Right lobe of liver (tissue), 6 donors: ENCODE measurements at regions not wholly inside any gene's neighbourhood (a gene's known extent, or its start where the extent isn't known, plus 50 kb on each side); places are given as distances from the start of the nearest gene placed in this dataset.

Experiments used
- ATAC-seq, 4 donors: fragments of 200-7000 bp; cut with Tn5 transposase; one replicate each; pipeline ENCODE4 v1.9.1; 2020; ENCODE audit warnings: mild to moderate bottlenecking in 4 of 4, moderate library complexity in 4 of 4
- DNase-seq, 3 donors: peaks; one replicate each; pipeline ENCODE4 v3.0.0-alpha.2; 2020
- H3K27ac ChIP-seq, 3 donors: fragments of 200-600 bp; one replicate each; pipeline ENCODE4 v1.8.0; 2022
- H3K27me3 ChIP-seq, 2 donors: fragments of 200-600 bp; one replicate each; pipeline ENCODE4 v1.8.0; 2022
- H3K36me3 ChIP-seq, 4 donors: fragments of 200-600 bp; sonication (generic) in 1 of 4; one replicate each; pipeline versions ENCODE4 v1.5.1 to v1.8.0; 2017 to 2022; ENCODE audit warnings: control low read depth in 1 of 4
- H3K4me1 ChIP-seq, 4 donors: fragments of 200-600 bp; sonication (generic) in 1 of 4; one replicate each; pipeline versions ENCODE4 v1.5.1 to v1.8.0; 2017 to 2022; ENCODE audit warnings: control low read depth in 1 of 4
- H3K4me3 ChIP-seq, 3 donors: fragments of 200-600 bp; one replicate each; pipeline ENCODE4 v1.8.0; 2022
- H3K9me3 ChIP-seq, 4 donors: fragments of 200-600 bp; sonication (generic) in 1 of 4; one replicate each; pipeline versions ENCODE4 v1.5.1 to v1.8.0; 2017 to 2022; ENCODE audit warnings: control low read depth in 1 of 4
- POLR2A ChIP-seq: fragments of 450-650 bp; IDR thresholded peaks from one replicate; pipeline ENCODE4 v1.6.1; 2017; ENCODE audit warnings: antibody characterized with exemption, mild to moderate bottlenecking
- WGBS: methylation state at CpG from one replicate; pipeline ENCODE4 v1.1.6; 2018; ENCODE audit warnings: low coverage, low lambda C conversion rate; ENCODE audit not compliant: insufficient coverage; ENCODE audit errors: missing lambda C conversion rate; 5-methylcytosine and 5-hydroxymethylcytosine counted together
- intact Hi-C, 2 donors: fragments of 100-400 bp; cut with DNase I; formaldehyde crosslinking; loops; one replicate each; pipeline versions ENCODE4 v1.11.2 to v1.14.1; 2022
- TF ChIP-seq, protein P1 (sequence below), 4 donors: fragments of 200-600 bp in 3 of 4; fragments of 450-650 bp in 1 of 4; IDR thresholded peaks; one replicate each; pipeline versions ENCODE4 v1.5.1 to v1.8.0; 2016 to 2022; ENCODE audit warnings: antibody characterized with exemption in 4 of 4, mild to moderate bottlenecking in 2 of 4
- donor health status: DM: no; HTN: yes; CAD: no.
- donor health status: DM: no; HTN: no; CAD: no.
- donor health status: DM: no; HTN: no; CAD: no.
- donor health status: DM: no; HTN: yes; CAD: no.
- donor health status: DM: no; HTN: yes; CAD: no.

DNA sequence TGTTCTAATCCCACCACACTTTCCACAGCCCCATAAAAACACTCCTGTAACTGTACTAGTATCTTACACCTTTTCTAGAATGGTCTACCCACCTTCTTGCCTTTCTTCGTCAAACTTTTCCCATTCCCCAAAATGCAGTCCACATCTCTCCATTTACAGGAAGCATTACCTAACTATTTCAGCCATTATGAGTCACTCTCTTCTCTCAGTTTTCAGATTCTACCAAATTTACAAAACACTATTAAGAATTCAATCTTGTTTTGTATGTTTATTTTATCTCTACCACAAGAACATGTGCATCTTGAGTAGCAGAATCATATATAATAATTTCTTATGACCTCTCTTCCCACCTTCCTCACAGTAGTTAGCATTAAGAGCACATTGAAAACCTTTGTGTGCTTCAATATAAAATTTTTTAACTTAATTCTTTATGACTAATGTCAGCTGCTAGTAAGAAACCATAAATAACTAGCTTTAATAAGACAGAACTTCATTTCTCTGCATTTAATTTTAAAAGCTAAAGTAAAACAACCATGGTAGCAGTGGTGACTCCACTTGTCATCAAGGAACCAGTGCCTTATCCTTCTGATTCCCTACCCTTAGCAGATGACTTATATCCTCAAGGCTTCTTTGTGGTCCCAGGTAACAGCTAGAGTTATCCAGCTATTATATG, 56.6 kb upstream of the MAP2 start:
- ATAC-seq (no peak), DNase-seq (no peak)
- H3K27me3 ChIP-seq, result no peaks in the 10 kb centered on the region
- no peaks in the 10 kb centered on the region for H3K4me1 ChIP-seq
- intact Hi-C loops, result no loop called here
- H3K9me3 ChIP-seq, result no peaks in the 10 kb centered on the region
- no peak for TF ChIP-seq POLR2A
- TF ChIP-seq, protein P1, sequence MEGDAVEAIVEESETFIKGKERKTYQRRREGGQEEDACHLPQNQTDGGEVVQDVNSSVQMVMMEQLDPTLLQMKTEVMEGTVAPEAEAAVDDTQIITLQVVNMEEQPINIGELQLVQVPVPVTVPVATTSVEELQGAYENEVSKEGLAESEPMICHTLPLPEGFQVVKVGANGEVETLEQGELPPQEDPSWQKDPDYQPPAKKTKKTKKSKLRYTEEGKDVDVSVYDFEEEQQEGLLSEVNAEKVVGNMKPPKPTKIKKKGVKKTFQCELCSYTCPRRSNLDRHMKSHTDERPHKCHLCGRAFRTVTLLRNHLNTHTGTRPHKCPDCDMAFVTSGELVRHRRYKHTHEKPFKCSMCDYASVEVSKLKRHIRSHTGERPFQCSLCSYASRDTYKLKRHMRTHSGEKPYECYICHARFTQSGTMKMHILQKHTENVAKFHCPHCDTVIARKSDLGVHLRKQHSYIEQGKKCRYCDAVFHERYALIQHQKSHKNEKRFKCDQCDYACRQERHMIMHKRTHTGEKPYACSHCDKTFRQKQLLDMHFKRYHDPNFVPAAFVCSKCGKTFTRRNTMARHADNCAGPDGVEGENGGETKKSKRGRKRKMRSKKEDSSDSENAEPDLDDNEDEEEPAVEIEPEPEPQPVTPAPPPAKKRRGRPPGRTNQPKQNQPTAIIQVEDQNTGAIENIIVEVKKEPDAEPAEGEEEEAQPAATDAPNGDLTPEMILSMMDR (IDR thresholded peaks at IDR 0.05), result no peak
- no peak overlapping the region for H3K27ac ChIP-seq
- no peaks in the 10 kb centered on the region for H3K36me3 ChIP-seq
- 80% methylated on average over 1 of the region's 1 CpG for WGBS
- no peak overlapping the region for H3K4me3 ChIP-seq

DNA sequence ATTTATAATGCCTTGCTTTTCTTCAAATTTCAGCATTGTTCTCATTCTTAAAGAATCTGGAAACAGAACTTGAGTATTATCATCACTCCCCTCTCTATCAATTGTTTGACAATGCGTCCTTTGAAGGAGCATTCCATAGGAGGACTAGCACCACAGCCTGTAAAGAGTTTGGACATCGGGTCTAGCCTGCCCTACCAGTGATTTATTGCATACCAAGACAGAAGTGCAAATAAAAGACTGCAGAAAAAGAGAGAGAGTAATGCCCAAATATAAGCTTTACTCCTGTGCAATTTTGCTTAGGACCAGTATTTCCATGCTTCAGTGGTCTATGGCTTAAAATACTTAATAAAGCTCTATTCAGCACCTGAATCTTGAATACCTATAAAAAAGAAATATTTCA, 55.4 kb upstream of the MAP2 start:
- H3K27me3 ChIP-seq, result no peaks in the 10 kb centered on the region
- no peak overlapping the region for H3K4me3 ChIP-seq
- ATAC-seq (no peak), DNase-seq (no peak)
- H3K9me3 ChIP-seq, result no peaks in the 10 kb centered on the region
- H3K36me3 ChIP-seq, result no peaks in the 10 kb centered on the region
- H3K4me1 ChIP-seq, result no peaks in the 10 kb centered on the region
- H3K27ac ChIP-seq, result no peak overlapping the region
- 31% methylated on average over 2 of the region's 2 CpGs for WGBS
- intact Hi-C loops, result no loop called here
- TF ChIP-seq, protein P1 (IDR thresholded peaks at IDR 0.05), result no peak
- no peak for TF ChIP-seq POLR2A

DNA sequence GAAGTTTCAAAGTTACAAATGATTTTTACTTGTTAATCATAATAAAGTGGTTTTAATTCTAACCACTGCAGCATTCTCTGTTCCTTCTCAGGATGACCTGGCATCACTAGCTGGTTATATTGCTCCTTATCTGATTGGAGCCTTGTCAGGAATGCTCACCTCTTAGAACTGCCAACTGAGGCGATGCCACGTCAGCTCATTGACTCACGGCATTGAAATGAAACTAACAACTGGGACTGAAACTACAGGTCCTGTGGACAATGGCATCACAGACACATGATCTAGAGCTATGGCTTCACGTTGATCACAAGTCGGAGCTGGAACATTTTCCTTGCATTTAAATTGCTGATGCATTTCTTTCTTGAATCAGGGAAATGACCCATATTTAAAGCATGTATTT, 54.9 kb upstream of the MAP2 start:
- no peaks in the 10 kb centered on the region for H3K36me3 ChIP-seq
- H3K9me3 ChIP-seq, result no peaks in the 10 kb centered on the region
- no peak overlapping the region for H3K27ac ChIP-seq
- TF ChIP-seq, protein P1 (IDR thresholded peaks at IDR 0.05), result no peak
- TF ChIP-seq POLR2A, result no peak
- H3K27me3 ChIP-seq, result no peaks in the 10 kb centered on the region
- WGBS, result 26% methylated on average over 5 of the region's 5 CpGs
- no peak overlapping the region for H3K4me3 ChIP-seq
- peak; percentile 63 to 99 (median 86) for ATAC-seq
- peak; percentile 46 to 60 (median 54) for DNase-seq
- intact Hi-C loops, result no loop called here
- no peaks in the 10 kb centered on the region for H3K4me1 ChIP-seq

DNA sequence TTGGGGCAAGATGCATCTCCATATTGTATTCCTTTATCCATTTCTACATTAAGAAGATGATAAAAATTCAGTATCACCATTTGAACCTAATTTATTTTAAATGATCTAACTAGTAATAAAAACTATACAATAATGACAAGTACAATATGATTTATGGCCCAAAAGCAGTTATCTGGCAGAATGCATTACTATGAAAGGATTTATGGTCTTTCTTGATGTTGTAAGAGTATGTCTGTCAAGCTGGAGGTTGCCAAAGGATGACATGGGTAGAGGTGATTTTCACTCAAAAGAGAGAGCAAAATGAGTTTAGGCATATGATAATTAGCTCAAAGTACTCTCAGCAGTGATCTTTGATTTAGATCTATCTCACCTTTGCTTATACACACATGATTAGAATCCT, 54.2 kb upstream of the MAP2 start:
- TF ChIP-seq, protein P1 (IDR thresholded peaks at IDR 0.05), result no peak
- TF ChIP-seq POLR2A, result no peak
- Histone ChIP-seq H3K4me1 (no peaks in the 10 kb centered on the region), H3K27ac (no peak overlapping the region), H3K36me3 (no peaks in the 10 kb centered on the region), H3K9me3 (no peaks in the 10 kb centered on the region), H3K4me3 (no peak overlapping the region), H3K27me3 (no peaks in the 10 kb centered on the region)
- ATAC-seq (no peak), DNase-seq (no peak)
- intact Hi-C loops, result no loop called here

DNA sequence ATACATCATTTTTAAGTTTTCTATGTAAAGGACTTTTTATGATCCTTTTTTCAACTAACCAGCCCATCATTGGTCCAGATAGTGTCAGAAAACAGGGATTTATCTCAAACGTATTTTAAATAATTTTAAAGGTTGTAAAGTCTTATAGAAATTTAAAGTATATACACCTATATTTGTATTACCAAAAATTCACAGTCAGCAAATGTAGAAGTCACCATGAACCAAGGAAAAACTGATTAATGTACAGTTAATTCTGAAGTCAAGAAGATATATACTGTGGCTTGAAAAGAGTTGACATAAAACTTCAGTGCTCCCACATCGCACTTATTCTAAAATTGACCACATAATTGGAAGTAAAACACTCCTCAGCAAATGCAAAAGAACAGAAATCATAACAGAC, 52.4 kb upstream of the MAP2 start:
- TF ChIP-seq, protein P1 (IDR thresholded peaks at IDR 0.05), result no peak
- TF ChIP-seq POLR2A, result no peak
- H3K27ac ChIP-seq, result no peak overlapping the region
- no peak overlapping the region for H3K4me3 ChIP-seq
- 27% methylated on average over 2 of the region's 2 CpGs for WGBS
- no peaks in the 10 kb centered on the region for H3K4me1 ChIP-seq
- H3K36me3 ChIP-seq, result no peaks in the 10 kb centered on the region
- DNase-seq (no peak), ATAC-seq (no peak)
- intact Hi-C loops, result no loop called here
- H3K9me3 ChIP-seq, result peaks cover 0 to 7% (median 0%) of the 10 kb centered on the region in 4 donors
- H3K27me3 ChIP-seq, result no peaks in the 10 kb centered on the region
